HG03571 (cell line): ENCODE measurements at regions not wholly inside any gene's neighbourhood (a gene's known extent, or its start where the extent isn't known, plus 50 kb on each side); places are given as distances from the start of the nearest gene placed in this dataset.

Experiments used
- ATAC-seq: cut with Tn5 transposase; IDR thresholded peaks from one replicate; pipeline ENCODE4 v1.9.1; 2021; ENCODE audit not compliant: unreplicated experiment

- ATAC-seq, result no peak
Measured at GRCh38 chrX:68998716-68999115, 166.5 kb downstream of the PJA1 start.

- no peak for ATAC-seq
Measured at GRCh38 chrX:68997911-68998310, 167.3 kb downstream of the PJA1 start.

- ATAC-seq, result no peak
Measured at GRCh38 chrX:68997511-68997910, 167.7 kb downstream of the PJA1 start.

GRCh38 chrX:68995780-68996551 is 167.1 kb downstream of the EFNB1 start:
- ATAC-seq, result no peak

- no peak for ATAC-seq
Measured at GRCh38 chrX:68995386-68995779, 166.6 kb downstream of the EFNB1 start.

- ATAC-seq, result no peak
Measured at GRCh38 chrX:68994891-68995255, 166.1 kb downstream of the EFNB1 start.

- no peak for ATAC-seq
Measured at GRCh38 chrX:68994135-68994890, 165.5 kb downstream of the EFNB1 start.

GRCh38 chrX:68992821-68993397 is 164.1 kb downstream of the EFNB1 start:
- no peak for ATAC-seq

- no peak for ATAC-seq
Measured at GRCh38 chrX:68991691-68992345, 163.0 kb downstream of the EFNB1 start.

GRCh38 chrX:68990948-68991347 is 162.1 kb downstream of the EFNB1 start:
- ATAC-seq, result no peak

- no peak for ATAC-seq
Measured at GRCh38 chrX:68989865-68990606, 161.2 kb downstream of the EFNB1 start.

- no peak for ATAC-seq
Measured at GRCh38 chrX:68989456-68989855, 160.6 kb downstream of the EFNB1 start.

GRCh38 chrX:68988865-68989264 is 160.0 kb downstream of the EFNB1 start:
- no peak for ATAC-seq

GRCh38 chrX:68985135-68985755 is 156.4 kb downstream of the EFNB1 start:
- ATAC-seq, result no peak

- ATAC-seq, result no peak
Measured at GRCh38 chrX:68983004-68983857, 154.4 kb downstream of the EFNB1 start.

GRCh38 chrX:68982476-68982875 is 153.7 kb downstream of the EFNB1 start:
- ATAC-seq, result no peak

GRCh38 chrX:68980906-68981616 is 152.2 kb downstream of the EFNB1 start:
- ATAC-seq, result no peak

GRCh38 chrX:68978655-68979054 is 149.8 kb downstream of the EFNB1 start:
- no peak for ATAC-seq

GRCh38 chrX:68978255-68978654 is 149.4 kb downstream of the EFNB1 start:
- ATAC-seq, result no peak
